Neuronal stem cell (in vitro differentiated cells): ENCODE measurements at regions not wholly inside any gene's neighbourhood (a gene's known extent, or its start where the extent isn't known, plus 50 kb on each side); places are given as distances from the start of the nearest gene placed in this dataset.

Source experiments
- DNase-seq: peaks from one replicate; pipeline ENCODE4 v3.0.0-alpha.2; 2013; ENCODE audit warnings: low spot score
- H2AFZ ChIP-seq: one replicate; pipeline ENCODE4 v1.6.1; 2013; ENCODE audit warnings: mild to moderate bottlenecking, low read length, inconsistent platforms
- H2AK5ac ChIP-seq: 2 replicates; pipeline ENCODE4 v1.6.1; 2013; ENCODE audit warnings: low read depth, mild to moderate bottlenecking, inconsistent platforms, low read length, moderate library complexity, mixed read lengths
- H2BK120ac ChIP-seq: 2 replicates; pipeline ENCODE4 v1.6.1; 2013; ENCODE audit warnings: low read depth, mild to moderate bottlenecking, inconsistent platforms, low read length, moderate library complexity, mixed read lengths
- H2BK12ac ChIP-seq: one replicate; pipeline ENCODE4 v1.6.1; 2013; ENCODE audit warnings: low read length, inconsistent platforms
- H2BK15ac ChIP-seq: 2 replicates; pipeline ENCODE4 v1.6.1; 2013; ENCODE audit warnings: mild to moderate bottlenecking, low read length, inconsistent platforms, mixed read lengths
- H2BK5ac ChIP-seq: one replicate; pipeline ENCODE4 v1.6.1; 2013; ENCODE audit warnings: inconsistent platforms, mild to moderate bottlenecking, low read length, moderate library complexity
- H3K14ac ChIP-seq: one replicate; pipeline ENCODE4 v1.6.1; 2013; ENCODE audit warnings: low read length, inconsistent platforms
- H3K18ac ChIP-seq: 2 replicates; pipeline ENCODE4 v1.6.1; 2013; ENCODE audit warnings: low read length, inconsistent platforms
- H3K23ac ChIP-seq: 2 replicates; pipeline ENCODE4 v1.6.1; 2013; ENCODE audit warnings: low read depth, mild to moderate bottlenecking, mixed read lengths, low read length, inconsistent platforms; ENCODE audit not compliant: poor library complexity
- H3K27ac ChIP-seq: replicated peaks from 3 replicates; pipeline ENCODE4 v1.5.1; 2013; ENCODE audit warnings: low read length, inconsistent platforms
- H3K27me3 ChIP-seq, 3 experiments: 2 replicates each; pipeline ENCODE4 v1.6.1; 2013; ENCODE audit warnings: low read length in 3 of 3, mild to moderate bottlenecking in 2 of 3, inconsistent platforms in 1 of 3, low read depth in 1 of 3, mixed read lengths in 1 of 3, moderate library complexity in 1 of 3; ENCODE audit not compliant: control insufficient read depth in 3 of 3, insufficient read depth in 3 of 3
- H3K36me3 ChIP-seq, 2 donors: replicated peaks in 1 of 2; 2 replicates each; pipeline ENCODE4 v1.6.1; 2013; ENCODE audit warnings: low read length in 2 of 2; ENCODE audit not compliant: control insufficient read depth in 2 of 2, insufficient read depth in 2 of 2
- H3K4ac ChIP-seq: 2 replicates; pipeline ENCODE4 v1.6.1; 2013; ENCODE audit warnings: inconsistent platforms, mild to moderate bottlenecking, low read length, moderate library complexity
- H3K4me1 ChIP-seq, 2 donors: 1 replicate in 1 of 2; 2 replicates in 1 of 2; pipeline ENCODE4 v1.6.1; 2013; ENCODE audit warnings: low read length in 2 of 2, low read depth in 1 of 2; ENCODE audit not compliant: control insufficient read depth in 2 of 2, insufficient read depth in 1 of 2
- H3K4me2 ChIP-seq: one replicate; pipeline ENCODE4 v1.6.1; 2013; ENCODE audit warnings: mild to moderate bottlenecking, low read length, inconsistent platforms; ENCODE audit not compliant: insufficient read depth, poor library complexity, severe bottlenecking
- H3K4me3 ChIP-seq, 2 donors: 2 replicates each; pipeline ENCODE4 v1.5.1; 2013; ENCODE audit warnings: low read length in 2 of 2, mild to moderate bottlenecking in 2 of 2, inconsistent platforms in 1 of 2, moderate library complexity in 1 of 2
- H3K79me1 ChIP-seq: one replicate; pipeline ENCODE4 v1.6.1; 2013; ENCODE audit warnings: low read depth, mild to moderate bottlenecking, inconsistent platforms, low read length, moderate library complexity
- H3K9ac ChIP-seq: one replicate; pipeline ENCODE4 v1.6.1; 2013; ENCODE audit warnings: mild to moderate bottlenecking, low read depth, low read length, inconsistent platforms; ENCODE audit not compliant: poor library complexity
- H3K9me3 ChIP-seq, 2 donors: replicated peaks in 1 of 2; 2 replicates each; pipeline versions ENCODE3 to v1.6.1; 2013; ENCODE audit warnings: low read length in 2 of 2, mild to moderate bottlenecking in 2 of 2, inconsistent platforms in 1 of 2, low read depth in 1 of 2, mixed read lengths in 1 of 2, moderate library complexity in 1 of 2; ENCODE audit not compliant: control insufficient read depth in 2 of 2, insufficient read depth in 1 of 2
- H4K8ac ChIP-seq: one replicate; pipeline ENCODE4 v1.6.1; 2013; ENCODE audit warnings: low read depth, mild to moderate bottlenecking, inconsistent platforms, low read length, moderate library complexity
- H4K91ac ChIP-seq: one replicate; pipeline ENCODE4 v1.6.1; 2013; ENCODE audit warnings: low read length, low read depth, mild to moderate bottlenecking, inconsistent platforms; ENCODE audit not compliant: poor library complexity
- WGBS, 2 donors: extraction: QIAGEN DNeasy Blood & Tissue Kit; methylation state at CpG; one replicate each; pipeline ENCODE4 v1.1.7; 2013; ENCODE audit warnings: missing lambda C conversion rate in 2 of 2, mixed read lengths in 1 of 2; ENCODE audit not compliant: insufficient read length in 2 of 2, insufficient replicate concordance in 1 of 2; ENCODE audit errors: extremely low coverage in 2 of 2; 5-methylcytosine and 5-hydroxymethylcytosine counted together

DNA sequence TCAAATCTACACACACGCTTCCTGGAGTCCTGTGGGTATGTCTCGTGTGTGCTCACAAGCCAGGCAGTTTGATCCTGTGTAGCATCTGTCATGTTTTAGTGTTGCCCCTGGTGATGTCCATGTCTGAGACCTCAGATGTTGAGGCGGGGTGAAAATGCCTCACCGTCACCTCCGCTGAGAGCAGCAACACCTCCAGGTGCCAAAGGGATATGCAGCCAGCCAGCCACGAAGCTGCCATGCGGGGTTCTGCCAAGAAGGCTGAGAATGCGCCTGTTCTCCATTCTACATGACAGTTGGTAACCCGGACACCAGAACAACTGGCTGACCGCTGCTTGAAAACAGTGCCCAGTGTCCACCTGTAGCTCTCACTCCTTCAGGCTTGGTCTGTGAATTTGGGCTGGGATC is 253.8 kb downstream of the TLE3 start:
- no peaks in the 10 kb centered on the region for H3K36me3 ChIP-seq
- H2AFZ ChIP-seq = no peak overlapping the region
- no CpG with 5 or more reads among the region's 10 CpGs for WGBS, 2 donors
- no peak overlapping the region for H2AK5ac ChIP-seq
- no peak overlapping the region for H3K9ac ChIP-seq
- H3K9me3 ChIP-seq = peaks cover 0 to 3% of the 10 kb centered on the region in 2 donors
- no peaks in the 10 kb centered on the region for H3K27me3 ChIP-seq
- no peak overlapping the region for H4K8ac ChIP-seq
- no peaks in the 10 kb centered on the region for H3K79me1 ChIP-seq
- DNase-seq = no peak
- no peak overlapping the region for H4K91ac ChIP-seq
- H3K23ac ChIP-seq = no peak overlapping the region
- H2BK5ac ChIP-seq = no peak overlapping the region
- H3K4me3 ChIP-seq = no peak overlapping the region
- no peak overlapping the region for H2BK12ac ChIP-seq
- no peak overlapping the region for H2BK15ac ChIP-seq
- no peak overlapping the region for H3K4me2 ChIP-seq
- H3K27ac ChIP-seq = no peak overlapping the region
- no peak overlapping the region for H3K4ac ChIP-seq
- peaks cover 0 to 3% of the 10 kb centered on the region in 2 donors for H3K4me1 ChIP-seq
- H2BK120ac ChIP-seq = no peak overlapping the region
- H3K18ac ChIP-seq = no peak overlapping the region
- H3K14ac ChIP-seq = no peak overlapping the region

GRCh38 chr15:69845159-69845558 is 252.6 kb downstream of the TLE3 start:
- Histone ChIP-seq H2BK12ac (no peak overlapping the region), H3K27me3 (no peaks in the 10 kb centered on the region), H3K36me3 (no peaks in the 10 kb centered on the region)

GRCh38 chr15:69847625-69848024 is 250.1 kb downstream of the TLE3 start:
- Histone ChIP-seq H4K91ac (no peak overlapping the region), H2BK15ac (no peak overlapping the region), H3K27ac (no peak overlapping the region), H3K27me3 (peaks cover 0 to 4% (median 0%) of the 10 kb centered on the region in 3 experiments), H2BK120ac (no peak overlapping the region), H3K9me3 (no peaks in the 10 kb centered on the region), H3K18ac (no peak overlapping the region), H2AK5ac (no peak overlapping the region), H3K9ac (no peak overlapping the region), H4K8ac (no peak overlapping the region), H2AFZ (no peak overlapping the region), H3K14ac (no peak overlapping the region), H3K23ac (no peak overlapping the region), H3K79me1 (no peaks in the 10 kb centered on the region), H3K4me2 (no peak overlapping the region), H2BK5ac (no peak overlapping the region), H3K36me3 (no peaks in the 10 kb centered on the region), H2BK12ac (no peak overlapping the region), H3K4me1 (peaks cover 0 to 14% of the 10 kb centered on the region in 2 donors), H3K4ac (no peak overlapping the region), H3K4me3 (no peak overlapping the region)
- DNase-seq = no peak
- WGBS, 2 donors = no CpG with 5 or more reads among the region's 4 CpGs

More at GRCh38 chr15:69845159-69845558, 252.6 kb downstream of the TLE3 start:
- Histone ChIP-seq H4K8ac (no peak overlapping the region), H3K79me1 (no peaks in the 10 kb centered on the region), H4K91ac (no peak overlapping the region), H3K27ac (no peak overlapping the region), H3K4ac (no peak overlapping the region), H2BK5ac (no peak overlapping the region), H3K9me3 (peaks cover 0 to 2% of the 10 kb centered on the region in 2 donors), H3K18ac (no peak overlapping the region), H3K23ac (no peak overlapping the region), H3K4me3 (no peak overlapping the region), H3K9ac (no peak overlapping the region), H3K4me2 (no peak overlapping the region), H2AFZ (no peak overlapping the region), H2BK15ac (no peak overlapping the region), H3K14ac (no peak overlapping the region), H3K4me1 (peaks cover 0 to 4% of the 10 kb centered on the region in 2 donors), H2BK120ac (no peak overlapping the region), H2AK5ac (no peak overlapping the region)
- WGBS, 2 donors = no CpG with 5 or more reads among the region's 5 CpGs
- no peak for DNase-seq

DNA sequence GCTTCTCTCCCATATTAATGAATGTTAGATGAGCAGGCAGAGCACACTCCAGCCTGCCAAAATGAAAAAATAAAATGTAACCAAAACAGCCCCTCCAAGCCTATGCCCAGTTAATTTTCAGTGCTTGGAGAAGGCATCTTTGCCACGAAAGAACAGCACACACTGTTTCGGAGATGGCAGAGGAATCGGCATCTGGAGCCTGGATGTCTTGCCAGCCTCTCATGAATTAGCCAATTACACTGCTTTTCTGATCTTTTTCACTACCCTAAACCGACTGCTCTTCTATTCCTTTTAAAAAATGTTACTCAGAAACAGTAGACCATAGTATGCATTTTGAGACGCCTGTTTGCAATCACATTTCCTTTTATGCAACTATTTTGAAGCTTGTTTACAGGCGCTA is 249.6 kb downstream of the TLE3 start:
- Histone ChIP-seq H2BK12ac (no peak overlapping the region), H3K9ac (no peak overlapping the region), H3K27me3 (peaks cover 0 to 4% (median 0%) of the 10 kb centered on the region in 3 experiments), H2BK5ac (no peak overlapping the region), H4K8ac (no peak overlapping the region), H3K4ac (no peak overlapping the region), H4K91ac (no peak overlapping the region), H2BK15ac (no peak overlapping the region), H3K4me3 (no peak overlapping the region), H3K79me1 (no peaks in the 10 kb centered on the region), H3K27ac (no peak overlapping the region), H3K23ac (no peak overlapping the region), H2AFZ (no peak overlapping the region), H3K4me2 (no peak overlapping the region), H3K4me1 (peaks cover 0 to 14% of the 10 kb centered on the region in 2 donors), H2BK120ac (no peak overlapping the region), H3K36me3 (no peaks in the 10 kb centered on the region), H2AK5ac (no peak overlapping the region), H3K18ac (no peak overlapping the region), H3K9me3 (no peaks in the 10 kb centered on the region), H3K14ac (no peak overlapping the region)
- DNase-seq = no peak
- no CpG with 5 or more reads among the region's 6 CpGs for WGBS, 2 donors
